Thoracic aorta (tissue), 2 donors: ENCODE measurements at regions not wholly inside any gene's neighbourhood (a gene's known extent, or its start where the extent isn't known, plus 50 kb on each side); places are given as distances from the start of the nearest gene placed in this dataset.

ENCODE experiments used
- ATAC-seq: fragments of 150-250 bp; one replicate; pipeline ENCODE4 v1.8.0; 2017; ENCODE audit warnings: low read depth; ENCODE audit not compliant: insufficient number of reproducible peaks, low FRiP score
- DNase-seq: peaks from one replicate; pipeline ENCODE4 v3.0.0-alpha.2; 2020; ENCODE audit warnings: low spot score
- H3K27ac ChIP-seq, 2 donors: fragments of 200-600 bp; sonication (generic); 1 replicate in 1 of 2; 2 replicates in 1 of 2; pipeline ENCODE4 v1.5.1; 2016; ENCODE audit warnings: mild to moderate bottlenecking in 2 of 2, moderate library complexity in 2 of 2
- H3K27me3 ChIP-seq: fragments of 200-600 bp; sonication (generic); replicated peaks from 2 replicates; pipeline ENCODE4 v1.6.0; 2016; ENCODE audit warnings: mild to moderate bottlenecking; ENCODE audit not compliant: insufficient read depth
- H3K36me3 ChIP-seq: fragments of 200-600 bp; sonication (generic); one replicate; pipeline ENCODE4 v1.5.1; 2016
- H3K4me1 ChIP-seq, 2 donors: fragments of 200-600 bp; sonication (generic); 1 replicate in 1 of 2; 2 replicates in 1 of 2; pipeline versions ENCODE4 v1.5.1 to v1.6.0; 2016; ENCODE audit warnings: low read depth in 2 of 2, mild to moderate bottlenecking in 1 of 2; ENCODE audit not compliant: control insufficient read depth in 1 of 2
- H3K4me3 ChIP-seq: fragments of 200-600 bp; sonication (generic); 2 replicates; pipeline ENCODE4 v1.5.1; 2016; ENCODE audit warnings: mild to moderate bottlenecking
- H3K9me3 ChIP-seq: fragments of 200-600 bp; sonication (generic); 2 replicates; pipeline ENCODE4 v1.5.1; 2016
- CTCF ChIP-seq: fragments of 200-600 bp; sonication (generic); IDR thresholded peaks from one replicate; pipeline ENCODE4 v1.5.1; 2019; ENCODE audit warnings: antibody characterized with exemption

GRCh38 chr11:69352715-69353319 is 58.9 kb downstream of the MYEOV start:
- no peaks in the 10 kb centered on the region for H3K27me3 ChIP-seq
- no peaks in the 10 kb centered on the region for H3K9me3 ChIP-seq
- H3K4me3 ChIP-seq: no peak overlapping the region
- no peak overlapping the region for H3K27ac ChIP-seq
- ATAC-seq (no peak), DNase-seq (no peak)
- no peaks in the 10 kb centered on the region for H3K36me3 ChIP-seq
- TF ChIP-seq CTCF: no peak
- H3K4me1 ChIP-seq: peaks cover 0 to 6% of the 10 kb centered on the region in 2 donors

GRCh38 chr11:69353696-69354544 is 60.0 kb downstream of the MYEOV start:
- no peak for DNase-seq
- H3K36me3 ChIP-seq: no peaks in the 10 kb centered on the region
- ATAC-seq: no peak
- H3K4me1 ChIP-seq: peaks cover 0 to 6% of the 10 kb centered on the region in 2 donors
- TF ChIP-seq CTCF: no peak
- no peak overlapping the region for H3K4me3 ChIP-seq
- no peak overlapping the region for H3K27ac ChIP-seq
- no peaks in the 10 kb centered on the region for H3K9me3 ChIP-seq
- H3K27me3 ChIP-seq: no peaks in the 10 kb centered on the region

GRCh38 chr11:69354545-69354897 is 60.6 kb downstream of the MYEOV start:
- no peak for TF ChIP-seq CTCF

GRCh38 chr11:69355346-69355940 is 61.5 kb downstream of the MYEOV start:
- peaks cover 7% of the 10 kb centered on the region for H3K9me3 ChIP-seq
- no peak overlapping the region for H3K27ac ChIP-seq
- no peaks in the 10 kb centered on the region for H3K27me3 ChIP-seq
- no peaks in the 10 kb centered on the region for H3K36me3 ChIP-seq
- ATAC-seq: no peak
- DNase-seq: no peak
- H3K4me3 ChIP-seq: no peak overlapping the region
- TF ChIP-seq CTCF: no peak
- peaks cover 0 to 6% of the 10 kb centered on the region in 2 donors for H3K4me1 ChIP-seq

More at GRCh38 chr11:69354545-69354897, 60.6 kb downstream of the MYEOV start:
- peaks cover under 1% of the 10 kb centered on the region for H3K9me3 ChIP-seq
- H3K36me3 ChIP-seq: no peaks in the 10 kb centered on the region
- DNase-seq (no peak), ATAC-seq (no peak)
- H3K4me3 ChIP-seq: no peak overlapping the region
- H3K4me1 ChIP-seq: peaks cover 0 to 6% of the 10 kb centered on the region in 2 donors
- no peak overlapping the region for H3K27ac ChIP-seq
- no peaks in the 10 kb centered on the region for H3K27me3 ChIP-seq

- no peak for DNase-seq
- H3K9me3 ChIP-seq: peaks cover 7% of the 10 kb centered on the region
- no peaks in the 10 kb centered on the region for H3K27me3 ChIP-seq
- no peak overlapping the region for H3K4me3 ChIP-seq
- no peak for TF ChIP-seq CTCF
- peaks cover 0 to 6% of the 10 kb centered on the region in 2 donors for H3K4me1 ChIP-seq
- no peaks in the 10 kb centered on the region for H3K36me3 ChIP-seq
- no peak overlapping the region for H3K27ac ChIP-seq
- no peak for ATAC-seq
Observed at GRCh38 chr11:69355959-69356702, 62.2 kb downstream of the MYEOV start.
